ENCODE measurements at regions not wholly inside any gene's neighbourhood (a gene's known extent, or its start where the extent isn't known, plus 50 kb on each side); places are given as distances from the start of the nearest gene placed in this dataset.

- no peak for DNase-seq (ENCODE audit: low spot score)
- no peak overlapping the region for H3K9ac ChIP-seq (ENCODE audit: low read depth, low read length, poor library complexity)
- no peak overlapping the region for H2BK12ac ChIP-seq (ENCODE audit: low read length)
- H2BK5ac ChIP-seq (ENCODE audit: low read length) = no peak overlapping the region
- no peak overlapping the region for H2AFZ ChIP-seq (ENCODE audit: low read length)
- H3K4ac ChIP-seq (ENCODE audit: low read length) = no peak overlapping the region
- no peak overlapping the region for H3K27ac ChIP-seq (replicated peaks; ENCODE audit: low read length)
- H3K23ac ChIP-seq (ENCODE audit: low read depth, low read length, poor library complexity) = no peak overlapping the region
- no peak overlapping the region for H2BK15ac ChIP-seq (ENCODE audit: low read length)
- no peak overlapping the region for H3K18ac ChIP-seq (ENCODE audit: low read length)
- H3K4me2 ChIP-seq (ENCODE audit: insufficient read depth, low read length, poor library complexity, severe bottlenecking) = no peak overlapping the region
- H4K91ac ChIP-seq (ENCODE audit: low read depth, low read length, poor library complexity) = no peak overlapping the region
- no peak overlapping the region for H2BK120ac ChIP-seq (ENCODE audit: low read depth, low read length)
- H3K36me3 ChIP-seq (replicated peaks in 1 of 2; ENCODE audit: control insufficient read depth in 2 of 2, insufficient read depth in 2 of 2, low read length in 2 of 2) = no peaks in the 10 kb centered on the region
- no peaks in the 10 kb centered on the region for H3K27me3 ChIP-seq (ENCODE audit: control insufficient read depth in 3 of 3, insufficient read depth in 3 of 3, low read depth in 1 of 3, low read length in 3 of 3)
- H3K9me3 ChIP-seq (replicated peaks in 1 of 2; ENCODE audit: control insufficient read depth in 2 of 2, insufficient read depth in 1 of 2, low read depth in 1 of 2, low read length in 2 of 2) = no peaks in the 10 kb centered on the region
- H2AK5ac ChIP-seq (ENCODE audit: low read depth, low read length) = no peak overlapping the region
- no peaks in the 10 kb centered on the region for H3K79me1 ChIP-seq (ENCODE audit: low read depth, low read length)
- no peaks in the 10 kb centered on the region for H3K4me1 ChIP-seq (ENCODE audit: control insufficient read depth in 2 of 2, insufficient read depth in 1 of 2, low read depth in 1 of 2, low read length in 2 of 2)
- no peak overlapping the region for H3K14ac ChIP-seq (ENCODE audit: low read length)
- no peak overlapping the region for H4K8ac ChIP-seq (ENCODE audit: low read depth, low read length)
- no peak overlapping the region for H3K4me3 ChIP-seq (ENCODE audit: low read length in 2 of 2)
These were observed 157.5 kb upstream of the AHI1 start for GRCh38 chr6:135655055-135655454.

DNA sequence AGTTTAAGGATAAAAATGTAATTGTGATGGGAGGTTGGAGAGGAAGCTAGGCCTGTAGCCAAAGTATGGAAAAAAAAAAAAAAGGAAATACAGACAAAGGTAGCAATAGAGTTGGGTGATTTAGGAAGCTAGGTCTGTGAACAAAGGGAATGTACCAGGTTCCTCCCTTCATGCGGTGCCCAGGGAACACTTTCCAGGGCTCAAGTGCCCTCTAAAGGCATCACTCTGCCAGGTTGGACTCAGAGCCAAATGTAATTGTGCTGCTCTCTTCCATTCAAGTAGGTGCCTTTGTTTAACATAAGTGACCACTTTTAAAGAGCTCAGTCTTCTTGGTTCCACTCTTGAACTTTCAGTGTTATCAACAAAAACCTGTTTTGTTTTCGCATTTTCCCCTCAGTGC is 159.7 kb upstream of the AHI1 start:
- Histone ChIP-seq H3K9ac (ENCODE audit: low read depth, low read length, poor library complexity) (no peak overlapping the region), H4K8ac (ENCODE audit: low read depth, low read length) (no peak overlapping the region), H3K79me1 (ENCODE audit: low read depth, low read length) (no peaks in the 10 kb centered on the region), H2BK5ac (ENCODE audit: low read length) (no peak overlapping the region), H3K27ac (replicated peaks; ENCODE audit: low read length) (no peak overlapping the region), H3K4ac (ENCODE audit: low read length) (no peak overlapping the region), H3K4me3 (ENCODE audit: low read length in 2 of 2) (no peak overlapping the region), H4K91ac (ENCODE audit: low read depth, low read length, poor library complexity) (no peak overlapping the region), H2BK12ac (ENCODE audit: low read length) (no peak overlapping the region), H2AK5ac (ENCODE audit: low read depth, low read length) (no peak overlapping the region), H3K14ac (ENCODE audit: low read length) (no peak overlapping the region), H2BK15ac (ENCODE audit: low read length) (no peak overlapping the region), H3K18ac (ENCODE audit: low read length) (no peak overlapping the region), H3K36me3 (replicated peaks in 1 of 2; ENCODE audit: control insufficient read depth in 2 of 2, insufficient read depth in 2 of 2, low read length in 2 of 2) (no peaks in the 10 kb centered on the region), H3K4me1 (ENCODE audit: control insufficient read depth in 2 of 2, insufficient read depth in 1 of 2, low read depth in 1 of 2, low read length in 2 of 2) (no peaks in the 10 kb centered on the region), H2AFZ (ENCODE audit: low read length) (no peak overlapping the region), H3K23ac (ENCODE audit: low read depth, low read length, poor library complexity) (no peak overlapping the region), H2BK120ac (ENCODE audit: low read depth, low read length) (no peak overlapping the region), H3K4me2 (ENCODE audit: insufficient read depth, low read length, poor library complexity, severe bottlenecking) (no peak overlapping the region), H3K27me3 (ENCODE audit: control insufficient read depth in 3 of 3, insufficient read depth in 3 of 3, low read depth in 1 of 3, low read length in 3 of 3) (no peaks in the 10 kb centered on the region), H3K9me3 (replicated peaks in 1 of 2; ENCODE audit: control insufficient read depth in 2 of 2, insufficient read depth in 1 of 2, low read depth in 1 of 2, low read length in 2 of 2) (no peaks in the 10 kb centered on the region)
- DNase-seq (ENCODE audit: low spot score) = no peak
- WGBS, 2 donors (ENCODE audit: extremely low coverage in 2 of 2, insufficient read length in 2 of 2, insufficient replicate concordance in 1 of 2) = no CpG with 5 or more reads among the region's 2 CpGs

GRCh38 chr6:135658481-135658880 is 160.9 kb upstream of the AHI1 start:
- Histone ChIP-seq H3K4me2 (ENCODE audit: insufficient read depth, low read length, poor library complexity, severe bottlenecking) (no peak overlapping the region), H3K27me3 (ENCODE audit: control insufficient read depth in 3 of 3, insufficient read depth in 3 of 3, low read depth in 1 of 3, low read length in 3 of 3) (no peaks in the 10 kb centered on the region), H2BK5ac (ENCODE audit: low read length) (no peak overlapping the region), H2BK12ac (ENCODE audit: low read length) (no peak overlapping the region), H4K8ac (ENCODE audit: low read depth, low read length) (no peak overlapping the region), H3K4me1 (ENCODE audit: control insufficient read depth in 2 of 2, insufficient read depth in 1 of 2, low read depth in 1 of 2, low read length in 2 of 2) (no peaks in the 10 kb centered on the region), H3K18ac (ENCODE audit: low read length) (no peak overlapping the region), H2BK120ac (ENCODE audit: low read depth, low read length) (no peak overlapping the region), H3K27ac (replicated peaks; ENCODE audit: low read length) (no peak overlapping the region), H3K23ac (ENCODE audit: low read depth, low read length, poor library complexity) (no peak overlapping the region), H3K4me3 (ENCODE audit: low read length in 2 of 2) (no peak overlapping the region), H3K9ac (ENCODE audit: low read depth, low read length, poor library complexity) (no peak overlapping the region), H3K14ac (ENCODE audit: low read length) (no peak overlapping the region), H4K91ac (ENCODE audit: low read depth, low read length, poor library complexity) (no peak overlapping the region), H3K79me1 (ENCODE audit: low read depth, low read length) (no peaks in the 10 kb centered on the region), H2AK5ac (ENCODE audit: low read depth, low read length) (no peak overlapping the region), H2AFZ (ENCODE audit: low read length) (no peak overlapping the region), H3K9me3 (replicated peaks in 1 of 2; ENCODE audit: control insufficient read depth in 2 of 2, insufficient read depth in 1 of 2, low read depth in 1 of 2, low read length in 2 of 2) (no peaks in the 10 kb centered on the region), H2BK15ac (ENCODE audit: low read length) (no peak overlapping the region), H3K4ac (ENCODE audit: low read length) (no peak overlapping the region), H3K36me3 (replicated peaks in 1 of 2; ENCODE audit: control insufficient read depth in 2 of 2, insufficient read depth in 2 of 2, low read length in 2 of 2) (no peaks in the 10 kb centered on the region)
- WGBS, 2 donors (ENCODE audit: extremely low coverage in 2 of 2, insufficient read length in 2 of 2, insufficient replicate concordance in 1 of 2) = no CpG with 5 or more reads among the region's 3 CpGs
- DNase-seq (ENCODE audit: low spot score) = no peak

- Histone ChIP-seq H4K8ac (ENCODE audit: low read depth, low read length) (no peak overlapping the region), H3K9me3 (replicated peaks in 1 of 2; ENCODE audit: control insufficient read depth in 2 of 2, insufficient read depth in 1 of 2, low read depth in 1 of 2, low read length in 2 of 2) (no peaks in the 10 kb centered on the region), H3K36me3 (replicated peaks in 1 of 2; ENCODE audit: control insufficient read depth in 2 of 2, insufficient read depth in 2 of 2, low read length in 2 of 2) (no peaks in the 10 kb centered on the region), H3K4me3 (ENCODE audit: low read length in 2 of 2) (no peak overlapping the region), H3K27me3 (ENCODE audit: control insufficient read depth in 3 of 3, insufficient read depth in 3 of 3, low read depth in 1 of 3, low read length in 3 of 3) (no peaks in the 10 kb centered on the region), H3K4me1 (ENCODE audit: control insufficient read depth in 2 of 2, insufficient read depth in 1 of 2, low read depth in 1 of 2, low read length in 2 of 2) (no peaks in the 10 kb centered on the region), H4K91ac (ENCODE audit: low read depth, low read length, poor library complexity) (no peak overlapping the region), H3K14ac (ENCODE audit: low read length) (no peak overlapping the region), H2BK12ac (ENCODE audit: low read length) (no peak overlapping the region), H3K79me1 (ENCODE audit: low read depth, low read length) (no peaks in the 10 kb centered on the region), H2AFZ (ENCODE audit: low read length) (no peak overlapping the region), H2BK15ac (ENCODE audit: low read length) (no peak overlapping the region), H2BK5ac (ENCODE audit: low read length) (no peak overlapping the region), H2BK120ac (ENCODE audit: low read depth, low read length) (no peak overlapping the region), H3K27ac (replicated peaks; ENCODE audit: low read length) (no peak overlapping the region), H2AK5ac (ENCODE audit: low read depth, low read length) (no peak overlapping the region), H3K4ac (ENCODE audit: low read length) (no peak overlapping the region), H3K23ac (ENCODE audit: low read depth, low read length, poor library complexity) (no peak overlapping the region), H3K18ac (ENCODE audit: low read length) (no peak overlapping the region), H3K4me2 (ENCODE audit: insufficient read depth, low read length, poor library complexity, severe bottlenecking) (no peak overlapping the region), H3K9ac (ENCODE audit: low read depth, low read length, poor library complexity) (no peak overlapping the region)
- no CpG with 5 or more reads among the region's 2 CpGs for WGBS, 2 donors (ENCODE audit: extremely low coverage in 2 of 2, insufficient read length in 2 of 2, insufficient replicate concordance in 1 of 2)
- no peak for DNase-seq (ENCODE audit: low spot score)
These were observed 161.4 kb upstream of the AHI1 start for GRCh38 chr6:135658916-135659315.
